GM19438 (cell line): ENCODE measurements at regions not wholly inside any gene's neighbourhood (a gene's known extent, or its start where the extent isn't known, plus 50 kb on each side); places are given as distances from the start of the nearest gene placed in this dataset.
"Not testable (repeated sequence)": the region's sequence is repeated elsewhere in the genome, so short reads cannot be mapped to it uniquely, and the experiment has no call there.

Source experiments
- ATAC-seq: cut with Tn5 transposase; IDR thresholded peaks from one replicate; pipeline ENCODE4 v1.9.1; 2021; ENCODE audit warnings: low read depth; ENCODE audit not compliant: unreplicated experiment

GRCh38 chr2:166651080-166651675, 157.1 kb upstream of the SCN7A start:
- ATAC-seq, result no peak

DNA sequence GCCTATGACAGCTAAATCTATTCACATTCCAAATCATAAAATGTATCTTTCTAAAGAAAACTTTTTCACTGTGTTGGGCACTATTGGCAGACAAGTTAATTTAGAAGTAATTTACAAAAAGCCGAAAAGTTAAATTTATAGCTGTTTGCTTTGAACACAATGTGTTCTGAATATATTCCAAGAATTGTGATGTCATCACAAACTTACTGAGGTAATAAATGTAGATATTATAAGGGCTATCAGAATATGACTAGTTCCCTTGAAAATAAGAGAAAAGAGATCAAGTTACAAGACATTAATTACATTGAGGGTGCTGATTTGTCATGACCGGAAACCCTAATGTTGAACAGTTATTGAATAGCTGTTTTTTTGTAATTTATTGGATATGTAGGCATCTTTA, 153.9 kb upstream of the SCN7A start:
- no peak for ATAC-seq

DNA sequence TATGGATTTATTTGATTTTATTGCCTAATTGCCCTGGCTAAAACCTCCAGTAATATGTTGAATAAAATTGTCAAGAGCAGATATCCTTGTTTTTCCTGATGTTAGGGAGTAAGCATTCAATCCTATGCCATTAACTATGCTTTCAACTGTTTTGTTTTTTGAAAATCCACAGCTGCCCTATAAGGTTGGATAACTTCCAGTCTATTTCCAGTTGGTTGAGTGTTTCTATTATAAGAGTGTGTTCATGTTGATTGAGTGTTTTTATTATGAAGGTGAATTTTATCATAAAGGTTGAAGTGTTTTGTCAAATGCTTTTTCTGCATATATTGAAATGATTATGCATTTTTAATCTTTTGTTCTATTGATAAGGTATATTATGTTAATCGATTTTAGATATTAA, 149.9 kb upstream of the SCN7A start:
- no peak for ATAC-seq

DNA sequence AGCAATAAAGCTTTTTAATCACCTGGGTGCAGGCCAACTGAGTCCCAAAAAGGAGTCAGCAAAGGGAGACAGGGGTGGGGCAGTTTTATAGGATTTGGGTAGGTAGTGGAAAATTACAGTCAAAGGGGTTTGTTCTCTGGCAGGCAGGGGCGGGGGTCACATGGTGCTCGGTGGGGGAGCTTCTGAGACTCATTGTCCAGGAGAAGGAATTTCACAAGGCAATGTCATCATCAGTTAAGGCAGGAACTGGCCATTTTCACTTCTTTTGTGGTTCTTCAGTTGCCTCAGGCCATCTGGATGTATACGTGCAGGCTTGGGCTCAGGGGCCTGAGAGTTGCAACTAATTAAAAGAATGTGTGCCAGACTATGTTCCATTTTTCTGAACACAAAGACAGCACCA, 147.5 kb upstream of the SCN7A start:
- ATAC-seq, result not testable (repeated sequence)

GRCh38 chr2:166637051-166637450, 143.0 kb upstream of the SCN7A start:
- no peak for ATAC-seq

DNA sequence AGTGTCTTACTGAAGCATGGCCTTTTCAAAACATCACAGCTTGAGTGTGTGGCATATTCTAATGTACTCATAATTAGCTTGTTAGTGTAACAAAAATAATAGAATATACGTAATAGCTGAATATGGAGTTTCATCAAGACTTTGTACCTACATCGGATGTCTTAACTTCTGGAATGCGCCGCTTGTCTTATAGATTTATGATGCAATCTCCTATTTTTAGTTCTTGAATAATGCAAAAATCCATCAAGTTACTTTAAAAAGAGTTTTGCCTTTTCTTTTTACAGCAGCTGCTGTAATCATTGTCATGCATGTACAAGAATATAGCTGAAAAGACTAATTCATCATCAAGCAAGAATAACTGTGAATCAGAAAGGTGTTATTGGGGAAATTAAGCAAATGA, 140.7 kb upstream of the SCN7A start:
- no peak for ATAC-seq

DNA sequence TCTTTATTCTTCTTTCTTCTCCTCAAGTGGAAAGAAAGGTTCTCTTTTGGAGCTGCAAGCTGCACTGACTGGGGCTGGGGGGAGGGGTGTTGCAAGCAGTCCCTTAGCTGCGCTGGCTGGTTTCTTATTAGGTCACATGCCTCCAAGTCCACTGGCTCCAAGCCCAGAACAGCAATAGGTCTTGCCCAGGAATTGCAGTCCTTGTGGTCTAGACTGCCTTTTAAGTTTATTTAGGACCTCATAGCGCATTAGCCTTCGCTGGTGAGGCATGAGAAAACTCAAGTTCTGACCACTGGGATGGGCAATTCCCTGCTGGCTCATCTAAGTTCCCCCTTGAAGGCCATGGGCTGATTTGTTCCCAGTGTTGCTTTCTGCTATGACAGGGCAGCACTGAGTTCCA, 138.6 kb upstream of the SCN7A start:
- no peak for ATAC-seq

- ATAC-seq, result no peak
Observed at GRCh38 chr2:166628478-166629136, 134.6 kb upstream of the SCN7A start.

- no peak for ATAC-seq
Observed at GRCh38 chr2:166627893-166628292, 133.8 kb upstream of the SCN7A start.

DNA sequence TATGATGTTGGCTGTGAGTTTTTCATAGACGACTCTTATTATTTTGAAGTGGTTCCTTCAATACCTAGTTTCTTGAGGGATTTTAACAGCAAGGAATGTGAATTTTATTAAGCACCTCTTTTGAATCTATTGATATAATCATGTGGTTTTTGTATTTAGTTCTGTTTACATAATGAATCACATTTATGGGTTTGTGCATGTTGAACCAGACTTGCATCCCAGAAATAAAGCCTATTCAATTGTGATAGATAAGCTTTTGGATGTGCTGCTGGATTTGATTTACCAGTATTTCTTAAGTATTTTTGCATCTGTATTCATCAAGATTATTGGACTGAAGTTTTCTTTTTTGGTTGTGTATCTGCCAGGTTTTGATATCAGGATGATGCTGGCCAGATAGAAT, 131.6 kb upstream of the SCN7A start:
- ATAC-seq, result no peak

DNA sequence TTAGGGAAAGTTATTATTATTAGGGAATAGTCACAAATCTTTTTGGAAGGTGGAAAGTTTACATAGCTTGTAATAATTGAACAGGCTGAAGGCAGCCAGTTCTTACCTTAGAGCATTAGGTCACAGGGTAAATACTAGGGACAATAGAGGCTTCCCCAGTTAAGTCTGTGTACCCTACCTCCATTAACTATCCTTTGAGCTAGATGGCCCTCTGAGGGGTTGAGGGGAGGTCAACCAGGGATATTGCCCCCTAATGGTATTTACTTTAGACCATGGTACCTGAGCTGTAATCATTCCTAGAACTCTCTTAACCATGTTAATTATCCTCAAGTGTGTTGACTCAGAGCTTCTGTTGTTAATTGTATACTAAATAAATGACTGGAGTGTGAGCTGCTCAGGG, 120.5 kb upstream of the SCN7A start:
- ATAC-seq, result no peak

DNA sequence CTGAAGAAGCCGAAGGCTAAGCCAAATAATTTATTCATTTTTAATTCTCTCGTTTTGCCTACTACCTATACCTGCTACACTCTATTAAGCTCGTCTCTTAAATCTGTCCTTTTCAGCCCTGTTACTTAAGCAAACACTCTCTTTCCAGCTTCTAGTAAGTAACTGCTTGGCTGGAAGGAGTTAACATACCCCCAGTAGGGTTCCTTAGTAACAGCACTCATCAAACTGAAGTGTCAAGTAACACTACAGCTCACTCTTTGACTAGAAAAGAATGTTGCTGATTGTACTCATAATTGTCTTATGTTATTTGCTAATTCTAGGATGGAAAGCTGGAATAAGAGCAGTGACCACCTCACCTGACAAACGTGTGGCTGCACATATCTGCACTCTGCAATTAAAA, 120.0 kb upstream of the SCN7A start:
- no peak for ATAC-seq

DNA sequence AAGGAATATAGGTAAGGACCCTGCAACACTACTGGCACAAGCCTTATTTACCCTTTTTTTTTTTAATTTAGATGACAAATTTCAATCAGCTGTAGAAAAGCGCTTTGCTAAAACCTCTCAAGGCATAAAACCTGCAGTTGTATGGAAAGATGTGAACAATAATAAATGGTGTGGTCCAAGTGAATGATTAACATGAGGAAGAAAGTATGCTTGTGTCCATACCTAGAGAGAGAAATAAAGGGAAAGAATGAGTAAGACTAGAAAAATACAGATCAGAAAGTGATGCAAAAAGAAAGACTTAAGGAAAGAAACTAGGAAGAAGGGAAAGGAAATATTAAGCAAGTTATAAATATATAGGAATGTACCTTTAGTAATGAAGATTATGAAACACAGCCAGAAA, 119.2 kb upstream of the SCN7A start:
- no peak for ATAC-seq

DNA sequence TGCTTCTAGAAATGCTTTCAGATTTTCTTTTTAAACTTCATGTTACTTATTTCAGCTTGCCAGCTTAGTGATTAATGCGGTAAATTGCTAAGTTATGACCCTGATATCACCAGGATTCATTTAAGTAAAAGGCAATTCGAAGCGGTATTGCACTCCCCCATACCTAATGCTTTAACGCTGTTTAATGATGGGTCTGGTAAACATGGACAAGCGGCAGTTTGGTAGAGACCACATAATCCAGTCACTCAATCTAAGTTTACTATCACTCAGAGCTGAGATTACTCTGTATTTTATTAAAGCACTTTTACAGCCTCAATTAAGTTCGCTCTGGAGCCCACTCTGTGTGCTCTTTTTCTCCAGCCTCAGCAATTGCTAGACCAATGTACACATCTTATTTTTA, 118.2 kb upstream of the SCN7A start:
- no peak for ATAC-seq

DNA sequence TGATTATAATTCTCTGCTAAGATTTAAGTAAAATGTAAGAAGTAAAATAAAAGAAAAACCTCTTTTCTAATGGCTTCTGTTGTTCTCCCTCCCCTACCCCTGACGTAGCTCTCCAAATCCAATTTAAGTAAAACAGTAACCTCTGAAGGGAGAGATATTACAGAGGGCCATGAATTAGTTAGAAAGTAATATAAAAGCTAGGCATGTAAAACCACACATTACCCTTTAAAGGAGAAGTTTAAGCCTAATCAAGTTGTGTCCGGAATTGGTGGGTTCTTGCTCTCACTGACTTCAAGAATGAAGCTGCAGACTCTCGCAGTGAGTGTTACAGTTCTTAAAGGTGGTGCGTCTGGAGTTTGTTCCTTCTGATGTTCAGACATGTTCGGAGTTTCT, 116.9 kb upstream of the SCN7A start:
- ATAC-seq, result no peak

DNA sequence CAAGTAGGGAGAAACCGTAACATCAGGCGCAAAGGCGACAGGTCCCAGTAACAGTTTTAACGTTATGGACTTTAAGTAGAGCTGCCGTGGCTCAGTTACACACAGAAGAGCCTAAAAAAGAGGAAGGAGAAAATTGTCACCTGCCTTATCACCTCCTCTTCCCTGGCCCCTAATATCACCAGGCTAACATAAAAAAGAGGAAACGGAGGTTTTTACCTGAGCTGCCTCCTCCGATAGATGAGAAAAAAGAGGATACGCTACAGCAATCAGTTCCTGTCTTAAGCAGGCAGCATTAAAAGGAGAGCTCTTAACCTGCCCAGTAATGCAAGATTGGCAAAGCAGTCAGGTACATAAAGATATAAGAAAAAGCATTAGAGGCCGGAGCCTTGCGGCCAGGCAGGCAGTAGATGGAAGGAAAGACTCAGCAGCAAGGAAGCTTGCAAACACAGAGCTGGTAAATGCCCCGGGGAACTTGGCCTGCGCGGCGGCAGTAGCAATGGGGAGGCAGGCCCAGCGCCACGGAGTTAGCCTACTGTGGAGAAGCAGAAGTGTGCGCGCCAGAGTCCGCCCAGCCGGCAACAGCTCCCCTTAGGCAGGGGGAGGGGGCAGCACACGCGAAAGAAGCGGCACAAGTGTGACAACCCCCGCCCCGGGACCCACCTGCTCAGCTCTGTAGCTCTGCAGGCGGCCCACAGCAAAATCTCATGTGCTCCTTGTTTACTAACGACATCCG, 116.3 kb upstream of the SCN7A start:
- no peak for ATAC-seq

DNA sequence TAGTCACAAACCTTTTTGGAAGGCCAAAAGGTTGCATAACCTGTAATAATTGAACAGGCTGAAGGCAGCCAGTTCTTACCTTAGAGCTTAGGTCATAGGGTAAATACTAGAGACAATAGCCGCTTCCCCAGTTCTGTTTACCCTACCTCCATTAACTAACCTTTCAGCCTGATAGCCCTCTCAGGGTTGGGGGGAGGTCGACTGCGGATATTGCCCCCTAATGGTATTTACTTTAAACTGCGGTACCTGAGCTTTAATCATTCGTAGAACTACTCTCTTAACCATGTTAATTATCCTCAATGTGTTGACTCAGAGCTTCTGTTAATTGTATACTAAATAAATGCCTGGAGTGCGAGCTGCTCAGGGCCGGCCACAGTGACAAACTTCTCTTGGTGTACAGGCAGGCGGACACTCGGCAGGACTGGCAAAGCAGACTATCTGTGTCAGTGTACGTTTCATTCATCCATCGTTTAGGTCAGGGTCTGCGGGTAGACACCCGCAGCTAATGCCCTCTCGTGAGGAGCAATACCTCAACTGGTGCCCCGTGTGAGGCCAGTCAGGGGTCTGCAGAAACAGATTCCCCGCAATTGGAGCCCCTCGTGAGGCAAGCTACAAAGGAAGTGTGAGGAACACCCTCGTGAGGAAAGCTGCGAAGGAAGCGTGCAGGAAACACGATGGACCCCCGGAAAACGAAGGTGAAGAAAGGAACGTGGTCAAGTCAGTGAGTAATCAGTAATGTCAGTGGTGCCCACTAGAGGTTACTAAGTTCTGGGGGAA, 115.3 kb upstream of the SCN7A start:
- no peak for ATAC-seq

DNA sequence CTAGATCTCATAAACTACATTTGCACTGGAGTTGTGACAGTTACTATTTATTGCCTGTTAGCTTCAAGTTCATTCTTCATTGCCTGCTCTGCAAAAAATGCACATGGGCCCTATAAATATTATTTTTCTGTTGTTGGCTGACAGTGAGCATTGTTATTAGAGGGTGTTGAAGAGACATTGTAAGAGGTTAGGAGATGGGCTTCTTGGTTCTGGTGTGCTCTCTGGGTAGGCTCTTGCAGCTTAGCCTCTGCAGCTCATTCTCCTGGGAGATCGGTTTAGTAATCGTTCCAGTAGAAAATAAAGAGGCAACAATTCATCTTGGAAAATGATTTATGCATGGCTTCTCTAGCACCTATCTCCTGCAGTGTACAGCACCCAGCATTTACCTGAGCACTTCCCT, 113.8 kb upstream of the SCN7A start:
- no peak for ATAC-seq

GRCh38 chr2:166593403-166593802, 99.4 kb upstream of the SCN7A start:
- ATAC-seq, result no peak

GRCh38 chr2:166592750-166593149, 98.7 kb upstream of the SCN7A start:
- no peak for ATAC-seq

DNA sequence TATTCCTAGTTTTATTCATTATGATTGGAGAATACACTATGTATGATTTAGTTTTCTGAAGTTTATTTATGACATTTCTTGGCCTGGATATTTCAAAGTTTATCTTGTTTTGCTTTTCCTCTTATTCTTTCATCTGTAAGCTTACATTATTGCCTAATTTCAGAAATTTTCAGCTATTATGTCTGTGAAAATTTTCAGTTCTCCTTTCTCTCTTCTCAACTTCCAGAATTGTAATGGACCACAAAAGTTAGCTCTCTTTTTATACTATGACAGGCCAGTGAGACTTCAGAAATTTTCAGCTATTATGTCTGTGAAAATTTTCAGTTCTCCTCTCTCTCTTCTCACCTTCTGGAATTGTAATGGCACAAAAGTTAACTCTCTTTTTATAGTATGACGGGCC, 97.2 kb upstream of the SCN7A start:
- no peak for ATAC-seq
